GM12878 (cell line): ENCODE measurements at regions not wholly inside any gene's neighbourhood (a gene's known extent, or its start where the extent isn't known, plus 50 kb on each side); places are given as distances from the start of the nearest gene placed in this dataset.

Experiments used
- ATAC-seq: fragments of 200-7000 bp; cut with Tn5 transposase; 3 replicates; pipeline ENCODE4 v1.9.1; 2020; ENCODE audit warnings: mild to moderate bottlenecking, moderate library complexity
- BruUV-seq: library from RNA; stranded (reverse); fragments of 400-500 nt; replicated peaks from 2 replicates; lab custom pipeline; 2021; lab: Mats Ljungman, UMichigan
- CTCF ChIA-PET: fragments of 300-600 bp; sonication (Branson Sonifier 250); formaldehyde crosslinking; extraction: SDS; loops from one replicate; lab custom pipeline; 2021; ENCODE audit warnings: inconsistent platforms; lab: Yijun Ruan, JAX
- POLR2A ChIA-PET: fragments of 350-600 bp; formaldehyde crosslinking; extraction: SDS; loops from one replicate; lab custom pipeline; 2021; ENCODE audit warnings: inconsistent platforms; lab: Charles Lee
- RAD21 ChIA-PET: fragments of 300-600 bp; sonication (Branson Sonifier 250); formaldehyde crosslinking; loops from one replicate; lab custom pipeline; 2023; ENCODE audit warnings: antibody characterized with exemption; ENCODE audit not compliant: unreplicated experiment; lab: Charles Lee
- SMC1A ChIA-PET: fragments of 300-600 bp; sonication (Branson Sonifier 250); formaldehyde crosslinking; loops from one replicate; lab custom pipeline; 2023; ENCODE audit not compliant: unreplicated experiment, uncharacterized antibody; lab: Charles Lee
- DNase-seq: peaks from one replicate; pipeline ENCODE4 v3.0.0-alpha.2; 2011; ENCODE audit warnings: low read depth, low spot score
- FAIRE-seq: peaks from 3 replicates; lab custom pipeline; 2011; peaks lifted over from hg19 to GRCh38; lab: Jason Lieb, UNC
- H2AFZ ChIP-seq: 2 replicates; pipeline ENCODE4 v1.6.0; 2011; ENCODE audit warnings: low read depth, low read length, control low read depth; ENCODE audit not compliant: control insufficient read depth
- H3K27ac ChIP-seq: 2 replicates; pipeline ENCODE4 v1.5.1; 2011; ENCODE audit warnings: control low read depth; ENCODE audit not compliant: control insufficient read depth, insufficient read depth
- H3K27me3 ChIP-seq, 2 experiments: replicated peaks in 1 of 2; 2 replicates each; pipeline versions ENCODE4 v1.6.0 to v1.6.1; 2011; ENCODE audit warnings: low read length in 1 of 2; ENCODE audit not compliant: control insufficient read depth in 2 of 2, insufficient read depth in 2 of 2
- H3K36me3 ChIP-seq, 2 experiments: 2 replicates each; pipeline ENCODE4 v1.5.1; 2011; ENCODE audit warnings: low read length in 1 of 2; ENCODE audit not compliant: control insufficient read depth in 2 of 2, insufficient read depth in 2 of 2
- H3K4me1 ChIP-seq: 2 replicates; pipeline ENCODE4 v1.6.1; 2011; ENCODE audit warnings: mild to moderate bottlenecking, low read length, moderate library complexity, mixed read lengths; ENCODE audit not compliant: control insufficient read depth, insufficient read depth
- H3K4me2 ChIP-seq: 2 replicates; pipeline ENCODE4 v1.6.0; 2011; ENCODE audit warnings: control low read depth; ENCODE audit not compliant: control insufficient read depth, insufficient read depth
- H3K4me3 ChIP-seq: fragments of 200-600 bp; sonication (generic); 2 replicates; pipeline ENCODE4 v1.5.1; 2016
- H3K79me2 ChIP-seq: 2 replicates; pipeline ENCODE4 v1.6.0; 2011; ENCODE audit warnings: low read length; ENCODE audit not compliant: control insufficient read depth, insufficient read depth
- H3K9ac ChIP-seq: 2 replicates; pipeline ENCODE4 v1.8.0; 2011; ENCODE audit warnings: low read length, control low read depth, mixed read lengths; ENCODE audit not compliant: control insufficient read depth, insufficient read depth
- H3K9me3 ChIP-seq: replicated peaks from 3 replicates; pipeline ENCODE4 v1.5.1; 2011; ENCODE audit warnings: mild to moderate bottlenecking, low read length; ENCODE audit not compliant: control insufficient read depth, insufficient read depth
- H4K20me1 ChIP-seq: 2 replicates; pipeline ENCODE4 v1.6.0; 2011; ENCODE audit not compliant: control insufficient read depth, insufficient read depth
- BACH1 ChIP-seq: fragments of 450-650 bp; IDR thresholded peaks from 2 replicates; pipeline ENCODE4 v1.6.1; 2017; ENCODE audit warnings: mild to moderate bottlenecking, borderline replicate concordance
- CEBPB ChIP-seq, 2 experiments: fragments of 150-350 bp in 1 of 2; IDR thresholded peaks; 2 replicates each; pipeline ENCODE4 v1.6.1; 2012 to 2014; ENCODE audit warnings: low read depth in 2 of 2, low read length in 2 of 2, borderline replicate concordance in 1 of 2, inconsistent platforms in 1 of 2
- HDGF ChIP-seq: fragments of 450-650 bp; IDR thresholded peaks from 2 replicates; pipeline ENCODE4 v1.6.1; 2016; ENCODE audit warnings: antibody characterized with exemption
- MYB ChIP-seq: fragments of 150-350 bp; IDR thresholded peaks from 2 replicates; pipeline ENCODE4 v1.6.1; 2014; ENCODE audit warnings: mild to moderate bottlenecking, low read depth, low read length, borderline replicate concordance
- NFXL1 ChIP-seq: fragments of 450-650 bp; IDR thresholded peaks from 2 replicates; pipeline ENCODE4 v1.6.1; 2017; ENCODE audit warnings: antibody characterized with exemption, mild to moderate bottlenecking, borderline replicate concordance
- NFYB ChIP-seq: IDR thresholded peaks from 2 replicates; pipeline ENCODE4 v1.6.1; 2011; ENCODE audit warnings: low read depth, mild to moderate bottlenecking, low read length, improper control_type of control experiment, moderate library complexity; ENCODE audit not compliant: insufficient read depth
- PKNOX1 ChIP-seq: fragments of 450-650 bp; IDR thresholded peaks from 2 replicates; pipeline ENCODE4 v1.6.1; 2016; ENCODE audit warnings: mild to moderate bottlenecking
- POLR2AphosphoS2 ChIP-seq: IDR thresholded peaks from 2 replicates; pipeline ENCODE4 v1.6.1; 2011; ENCODE audit warnings: low read depth, mild to moderate bottlenecking, low read length, improper control_type of control experiment, moderate library complexity
- RAD51 ChIP-seq: fragments of 450-650 bp; IDR thresholded peaks from 2 replicates; pipeline ENCODE4 v1.6.1; 2016; ENCODE audit warnings: moderate library complexity, mild to moderate bottlenecking, inconsistent platforms
- RBBP5 ChIP-seq: fragments of 200-600 bp; sonication (generic); conservative IDR thresholded peaks from 2 replicates; pipeline ENCODE4 v1.6.1; 2016
- SMAD1 ChIP-seq: fragments of 450-650 bp; IDR thresholded peaks from 2 replicates; pipeline ENCODE4 v1.6.1; 2018; ENCODE audit warnings: mild to moderate bottlenecking, low read depth; ENCODE audit not compliant: partially characterized antibody
- SMC3 ChIP-seq: IDR thresholded peaks from 2 replicates; pipeline ENCODE4 v1.6.1; 2011; ENCODE audit warnings: low read length, improper control_type of control experiment, borderline replicate concordance
- TAF1 ChIP-seq: IDR thresholded peaks from 2 replicates; pipeline ENCODE4 v1.6.1; 2011; ENCODE audit warnings: mild to moderate bottlenecking, low read depth, low read length, borderline replicate concordance
- YBX1 ChIP-seq: fragments of 450-650 bp; IDR thresholded peaks from 2 replicates; pipeline ENCODE4 v1.6.1; 2016; ENCODE audit warnings: antibody characterized with exemption
- WGBS: methylation state at CpG from one replicate; pipeline ENCODE4 v1.1.6; 2016; ENCODE audit warnings: low lambda C conversion rate; ENCODE audit not compliant: insufficient replicate concordance, insufficient coverage; ENCODE audit errors: missing lambda C conversion rate; 5-methylcytosine and 5-hydroxymethylcytosine counted together
- in situ Hi-C: fragments of 300-500 bp; cut with MboI; formaldehyde crosslinking; loops from 9 replicates; pipeline ENCODE4 v1.14.3; 2018; ENCODE audit warnings: mixed read lengths
- intact Hi-C: fragments of 100-400 bp; cut with micrococcal nuclease; formaldehyde crosslinking; loops from one replicate; pipeline ENCODE4 v1.14.2; 2022; ENCODE audit not compliant: unreplicated experiment
- TF ChIP-seq, protein P1 (sequence below): IDR thresholded peaks from 2 replicates; pipeline ENCODE4 v1.6.1; 2012; ENCODE audit warnings: mild to moderate bottlenecking, low read depth, low read length
- TF ChIP-seq, protein P2 (sequence below): fragments of 150-350 bp; IDR thresholded peaks from 2 replicates; pipeline ENCODE4 v1.6.1; 2016; ENCODE audit warnings: low read depth, low read length
- TF ChIP-seq, protein P3 (sequence below): IDR thresholded peaks from 2 replicates; pipeline ENCODE4 v1.6.1; 2011; ENCODE audit warnings: borderline replicate concordance, low read depth, mild to moderate bottlenecking, moderate library complexity, mixed read lengths, low read length; ENCODE audit not compliant: insufficient read depth; ENCODE audit errors: extremely low read length

- WGBS = 97% methylated on average over 6 of the region's 6 CpGs
- Histone ChIP-seq H4K20me1 (no peaks in the 10 kb centered on the region), H3K4me1 (peaks cover 3% of the 10 kb centered on the region; the same call in 1 of the 2 replicates), H3K4me3 (no peak overlapping the region), H3K79me2 (no peaks in the 10 kb centered on the region), H3K4me2 (no peak overlapping the region), H2AFZ (no peak overlapping the region), H3K27me3 (no peaks in the 10 kb centered on the region), H3K27ac (no peak overlapping the region), H3K9me3 (no peaks in the 10 kb centered on the region; the same call in 2 of the 3 replicates), H3K9ac (no peak overlapping the region), H3K36me3 (no peaks in the 10 kb centered on the region)
- intact Hi-C loops (no loop called here), in situ Hi-C loops (no loop called here)
- ChIA-PET POLR2A (no interaction called here), CTCF (interaction anchor here (0.6 to 1.0 kb wide), 4 partner anchors 9 to 115 kb away, joined by 3 read pairs; no protein-coding TSS in a partner anchor), SMC1A (interaction anchor here (0.6 to 1.4 kb wide), 3 partner anchors 11 to 291 kb away, joined by 3 to 5 read pairs (median 3); no protein-coding TSS in a partner anchor), RAD21 (interaction anchor here (0.5 kb wide), 1 partner anchor 11 kb away, joined by 3 read pairs; no protein-coding TSS in a partner anchor)
- no peak for FAIRE-seq
- BruUV-seq = no TSS peak
- no peak for ATAC-seq
- no peak for DNase-seq
- TF ChIP-seq NFYB (no peak), PKNOX1 (no peak), RBBP5 (no peak), TAF1 (no peak), BACH1 (no peak), RAD51 (no peak), YBX1 (no peak), SMAD1 (no peak), NFXL1 (no peak), SMC3 (no peak), CEBPB (IDR thresholded peaks at IDR 0.05; ENCODE audit: borderline replicate concordance in 1 of 2, low read depth in 2 of 2, low read length in 2 of 2) (no peak), POLR2AphosphoS2 (no peak), HDGF (no peak), MYB (no peak)
- TF ChIP-seq, protein P1, sequence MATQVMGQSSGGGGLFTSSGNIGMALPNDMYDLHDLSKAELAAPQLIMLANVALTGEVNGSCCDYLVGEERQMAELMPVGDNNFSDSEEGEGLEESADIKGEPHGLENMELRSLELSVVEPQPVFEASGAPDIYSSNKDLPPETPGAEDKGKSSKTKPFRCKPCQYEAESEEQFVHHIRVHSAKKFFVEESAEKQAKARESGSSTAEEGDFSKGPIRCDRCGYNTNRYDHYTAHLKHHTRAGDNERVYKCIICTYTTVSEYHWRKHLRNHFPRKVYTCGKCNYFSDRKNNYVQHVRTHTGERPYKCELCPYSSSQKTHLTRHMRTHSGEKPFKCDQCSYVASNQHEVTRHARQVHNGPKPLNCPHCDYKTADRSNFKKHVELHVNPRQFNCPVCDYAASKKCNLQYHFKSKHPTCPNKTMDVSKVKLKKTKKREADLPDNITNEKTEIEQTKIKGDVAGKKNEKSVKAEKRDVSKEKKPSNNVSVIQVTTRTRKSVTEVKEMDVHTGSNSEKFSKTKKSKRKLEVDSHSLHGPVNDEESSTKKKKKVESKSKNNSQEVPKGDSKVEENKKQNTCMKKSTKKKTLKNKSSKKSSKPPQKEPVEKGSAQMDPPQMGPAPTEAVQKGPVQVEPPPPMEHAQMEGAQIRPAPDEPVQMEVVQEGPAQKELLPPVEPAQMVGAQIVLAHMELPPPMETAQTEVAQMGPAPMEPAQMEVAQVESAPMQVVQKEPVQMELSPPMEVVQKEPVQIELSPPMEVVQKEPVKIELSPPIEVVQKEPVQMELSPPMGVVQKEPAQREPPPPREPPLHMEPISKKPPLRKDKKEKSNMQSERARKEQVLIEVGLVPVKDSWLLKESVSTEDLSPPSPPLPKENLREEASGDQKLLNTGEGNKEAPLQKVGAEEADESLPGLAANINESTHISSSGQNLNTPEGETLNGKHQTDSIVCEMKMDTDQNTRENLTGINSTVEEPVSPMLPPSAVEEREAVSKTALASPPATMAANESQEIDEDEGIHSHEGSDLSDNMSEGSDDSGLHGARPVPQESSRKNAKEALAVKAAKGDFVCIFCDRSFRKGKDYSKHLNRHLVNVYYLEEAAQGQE = no peak
- TF ChIP-seq, protein P2, sequence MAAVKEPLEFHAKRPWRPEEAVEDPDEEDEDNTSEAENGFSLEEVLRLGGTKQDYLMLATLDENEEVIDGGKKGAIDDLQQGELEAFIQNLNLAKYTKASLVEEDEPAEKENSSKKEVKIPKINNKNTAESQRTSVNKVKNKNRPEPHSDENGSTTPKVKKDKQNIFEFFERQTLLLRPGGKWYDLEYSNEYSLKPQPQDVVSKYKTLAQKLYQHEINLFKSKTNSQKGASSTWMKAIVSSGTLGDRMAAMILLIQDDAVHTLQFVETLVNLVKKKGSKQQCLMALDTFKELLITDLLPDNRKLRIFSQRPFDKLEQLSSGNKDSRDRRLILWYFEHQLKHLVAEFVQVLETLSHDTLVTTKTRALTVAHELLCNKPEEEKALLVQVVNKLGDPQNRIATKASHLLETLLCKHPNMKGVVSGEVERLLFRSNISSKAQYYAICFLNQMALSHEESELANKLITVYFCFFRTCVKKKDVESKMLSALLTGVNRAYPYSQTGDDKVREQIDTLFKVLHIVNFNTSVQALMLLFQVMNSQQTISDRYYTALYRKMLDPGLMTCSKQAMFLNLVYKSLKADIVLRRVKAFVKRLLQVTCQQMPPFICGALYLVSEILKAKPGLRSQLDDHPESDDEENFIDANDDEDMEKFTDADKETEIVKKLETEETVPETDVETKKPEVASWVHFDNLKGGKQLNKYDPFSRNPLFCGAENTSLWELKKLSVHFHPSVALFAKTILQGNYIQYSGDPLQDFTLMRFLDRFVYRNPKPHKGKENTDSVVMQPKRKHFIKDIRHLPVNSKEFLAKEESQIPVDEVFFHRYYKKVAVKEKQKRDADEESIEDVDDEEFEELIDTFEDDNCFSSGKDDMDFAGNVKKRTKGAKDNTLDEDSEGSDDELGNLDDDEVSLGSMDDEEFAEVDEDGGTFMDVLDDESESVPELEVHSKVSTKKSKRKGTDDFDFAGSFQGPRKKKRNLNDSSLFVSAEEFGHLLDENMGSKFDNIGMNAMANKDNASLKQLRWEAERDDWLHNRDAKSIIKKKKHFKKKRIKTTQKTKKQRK = no peak
- TF ChIP-seq, protein P3, sequence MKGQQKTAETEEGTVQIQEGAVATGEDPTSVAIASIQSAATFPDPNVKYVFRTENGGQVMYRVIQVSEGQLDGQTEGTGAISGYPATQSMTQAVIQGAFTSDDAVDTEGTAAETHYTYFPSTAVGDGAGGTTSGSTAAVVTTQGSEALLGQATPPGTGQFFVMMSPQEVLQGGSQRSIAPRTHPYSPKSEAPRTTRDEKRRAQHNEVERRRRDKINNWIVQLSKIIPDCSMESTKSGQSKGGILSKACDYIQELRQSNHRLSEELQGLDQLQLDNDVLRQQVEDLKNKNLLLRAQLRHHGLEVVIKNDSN = no peak
These were observed 264.3 kb upstream of the KLF6 start for GRCh38 chr10:4049348-4049747.
